Hematopoietic multipotent progenitor cell treated with erythropoietin and hydrocortisone succinate and interleukin-3 and kit ligand, for 4 days (in vitro differentiated cells): ENCODE measurements at regions not wholly inside any gene's neighbourhood (a gene's known extent, or its start where the extent isn't known, plus 50 kb on each side); places are given as distances from the start of the nearest gene placed in this dataset.

Source experiments
- DNase-seq: peaks from one replicate; pipeline ENCODE4 v3.0.0-alpha.2; 2015

- DNase-seq, result no peak
Observed at GRCh38 chr6:127022302-127022701, 96.2 kb upstream of the RSPO3 start.

DNA sequence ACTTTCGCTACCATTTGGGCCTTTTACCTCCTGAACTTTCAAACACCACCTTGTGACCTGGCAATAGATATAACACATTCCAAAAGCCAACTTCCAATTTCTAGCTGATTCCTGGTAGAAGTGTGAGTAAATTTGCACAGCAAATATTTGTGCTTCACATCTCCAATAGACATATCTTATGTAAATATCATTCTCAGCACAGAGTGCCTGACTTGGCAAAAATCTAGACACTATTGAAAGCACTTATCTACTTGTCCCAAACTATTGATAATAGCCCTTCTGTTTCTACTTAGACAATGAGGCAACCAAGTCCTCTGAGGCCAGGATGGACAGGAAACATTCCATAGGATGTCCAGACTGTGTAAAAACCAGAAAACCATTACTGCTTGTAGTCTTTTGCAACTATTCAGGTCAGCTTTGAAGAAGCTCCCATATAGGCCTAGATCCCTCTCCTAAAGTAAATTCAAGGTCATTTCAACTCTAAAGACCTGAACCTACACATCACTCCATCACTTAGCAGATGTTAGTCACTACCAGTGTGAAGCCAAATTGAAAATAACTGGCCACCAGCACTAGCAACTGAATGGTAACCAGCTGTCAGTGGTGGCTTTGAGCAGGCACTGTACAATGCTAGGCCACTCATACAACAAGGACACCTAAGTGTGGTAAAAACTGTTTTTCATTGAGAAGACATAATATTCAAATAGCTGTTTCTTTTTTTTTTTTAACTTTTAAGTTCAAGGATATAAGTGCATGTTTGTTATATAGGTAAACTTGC lies 95.3 kb upstream of the RSPO3 start:
- DNase-seq, result no peak

DNA sequence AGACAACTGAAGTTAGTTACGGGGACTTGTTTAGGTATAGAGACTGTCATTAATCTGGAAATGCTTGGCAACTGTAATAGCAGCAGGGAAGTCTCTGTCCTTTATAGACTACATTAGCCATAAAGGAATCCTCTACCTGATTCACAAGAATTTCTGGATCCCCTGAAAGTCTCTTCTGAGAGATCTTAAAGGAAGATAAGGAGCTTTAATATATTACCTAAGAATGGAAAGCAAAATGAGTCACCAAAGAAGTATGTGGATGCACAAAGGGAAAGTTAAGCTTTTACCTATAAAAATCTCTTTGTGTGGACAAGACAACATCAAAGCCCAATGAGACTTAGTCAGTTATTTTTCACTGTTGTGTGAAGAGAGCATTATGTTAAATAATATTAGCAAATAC lies 92.2 kb upstream of the RSPO3 start:
- no peak for DNase-seq

DNA sequence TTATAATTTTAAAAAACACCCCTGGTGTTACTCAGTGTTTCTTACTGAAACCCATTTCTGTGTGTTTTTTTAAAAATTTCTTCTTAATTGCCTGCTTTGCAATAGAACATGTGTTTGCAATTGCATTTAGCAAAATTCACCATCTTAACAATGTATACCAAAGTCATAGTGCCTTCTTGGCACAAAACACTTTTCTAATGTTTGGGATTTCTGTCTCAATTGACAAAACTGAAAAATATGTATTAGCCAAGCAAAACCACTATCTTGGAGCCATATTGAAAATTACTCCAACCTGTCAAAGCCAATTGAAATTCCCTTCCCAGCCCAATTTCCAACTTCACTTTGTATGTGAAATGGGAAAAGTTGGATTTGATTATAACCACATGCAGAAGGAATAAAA lies 88.4 kb upstream of the RSPO3 start:
- DNase-seq, result no peak

- no peak for DNase-seq
Observed at GRCh38 chr6:127030836-127031235, 87.6 kb upstream of the RSPO3 start.

GRCh38 chr6:127031511-127031910 lies 87.0 kb upstream of the RSPO3 start:
- no peak for DNase-seq

- DNase-seq, result no peak
Observed at GRCh38 chr6:127032971-127033370, 85.5 kb upstream of the RSPO3 start.

DNA sequence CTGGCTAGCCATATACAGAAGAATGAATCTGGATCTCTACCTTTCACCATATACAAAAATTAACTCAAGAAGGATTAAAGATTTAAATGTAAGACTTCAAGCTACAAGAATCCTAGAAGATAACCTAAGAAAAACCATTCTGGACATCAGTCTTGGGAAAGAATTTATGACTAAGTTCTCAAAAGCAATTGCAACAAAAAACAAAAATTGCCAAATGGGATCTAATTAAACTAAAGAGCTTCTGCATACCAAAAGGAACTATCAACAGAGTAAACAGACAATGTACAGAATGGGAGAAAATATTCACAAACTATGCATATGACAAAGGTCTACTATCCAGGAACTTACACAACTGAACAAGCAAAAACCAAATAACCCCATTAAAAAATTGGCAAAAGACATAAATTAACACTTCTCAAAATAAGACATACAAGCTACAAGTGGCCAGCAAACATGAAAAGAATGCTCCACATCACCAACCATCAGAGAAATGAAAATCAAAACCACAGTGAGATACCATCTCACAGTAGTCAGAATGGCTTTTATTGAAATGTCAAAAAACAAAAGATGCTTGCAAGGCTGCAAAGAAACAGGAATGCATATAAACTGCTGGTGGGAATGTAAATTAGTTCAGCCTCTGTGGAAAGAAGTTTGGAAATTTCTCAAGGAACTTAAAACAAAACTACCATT lies 66.8 kb upstream of the RSPO3 start:
- no peak for DNase-seq

- no peak for DNase-seq
Observed at GRCh38 chr6:127053032-127053874, 65.2 kb upstream of the RSPO3 start.

DNA sequence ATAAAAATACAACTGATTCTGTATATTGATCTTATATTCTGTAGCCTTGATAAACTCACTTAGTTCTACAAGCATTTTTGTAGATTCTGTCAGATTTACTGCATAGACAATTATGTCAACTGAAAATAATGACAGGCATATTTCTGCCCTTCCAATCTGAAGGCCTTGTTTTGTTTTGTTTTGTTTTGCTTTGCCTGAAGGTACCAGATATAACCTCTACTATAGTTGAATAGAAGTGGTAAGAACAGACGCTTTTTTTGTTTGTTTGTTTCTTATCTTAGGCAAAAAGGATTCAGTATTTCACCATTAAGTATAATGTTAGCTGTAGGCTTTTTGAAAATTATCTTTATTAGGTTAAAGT lies 64.6 kb upstream of the RSPO3 start:
- DNase-seq, result no peak

GRCh38 chr6:127058027-127058426 lies 60.4 kb upstream of the RSPO3 start:
- no peak for DNase-seq

DNA sequence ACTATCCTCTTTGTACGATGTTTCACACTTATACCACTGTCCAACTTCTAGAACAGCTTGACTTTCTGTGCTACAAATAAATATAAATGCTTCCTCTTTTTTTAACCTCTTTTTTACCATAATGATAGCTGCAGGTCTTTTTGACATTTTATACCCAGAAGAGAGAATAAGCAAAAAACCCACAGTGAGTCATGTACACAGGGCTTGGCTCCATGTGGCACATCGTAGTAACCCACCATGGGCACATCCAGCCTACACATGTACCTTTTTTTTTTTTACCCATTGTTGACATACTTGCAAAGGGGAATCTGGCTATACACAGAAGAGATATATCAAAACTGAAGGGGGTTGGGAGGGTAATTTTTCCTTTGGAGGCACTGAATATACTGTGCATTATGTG lies 59.5 kb upstream of the RSPO3 start:
- DNase-seq, result no peak
